GM21619 (cell line): ENCODE measurements at regions not wholly inside any gene's neighbourhood (a gene's known extent, or its start where the extent isn't known, plus 50 kb on each side); places are given as distances from the start of the nearest gene placed in this dataset.

ENCODE experiments used
- ATAC-seq: cut with Tn5 transposase; IDR thresholded peaks from one replicate; pipeline ENCODE4 v1.9.1; 2021; ENCODE audit not compliant: unreplicated experiment

GRCh38 chr14:39841088-39841487 is 408.9 kb upstream of the FBXO33 start:
- ATAC-seq: peak; percentile 60

DNA sequence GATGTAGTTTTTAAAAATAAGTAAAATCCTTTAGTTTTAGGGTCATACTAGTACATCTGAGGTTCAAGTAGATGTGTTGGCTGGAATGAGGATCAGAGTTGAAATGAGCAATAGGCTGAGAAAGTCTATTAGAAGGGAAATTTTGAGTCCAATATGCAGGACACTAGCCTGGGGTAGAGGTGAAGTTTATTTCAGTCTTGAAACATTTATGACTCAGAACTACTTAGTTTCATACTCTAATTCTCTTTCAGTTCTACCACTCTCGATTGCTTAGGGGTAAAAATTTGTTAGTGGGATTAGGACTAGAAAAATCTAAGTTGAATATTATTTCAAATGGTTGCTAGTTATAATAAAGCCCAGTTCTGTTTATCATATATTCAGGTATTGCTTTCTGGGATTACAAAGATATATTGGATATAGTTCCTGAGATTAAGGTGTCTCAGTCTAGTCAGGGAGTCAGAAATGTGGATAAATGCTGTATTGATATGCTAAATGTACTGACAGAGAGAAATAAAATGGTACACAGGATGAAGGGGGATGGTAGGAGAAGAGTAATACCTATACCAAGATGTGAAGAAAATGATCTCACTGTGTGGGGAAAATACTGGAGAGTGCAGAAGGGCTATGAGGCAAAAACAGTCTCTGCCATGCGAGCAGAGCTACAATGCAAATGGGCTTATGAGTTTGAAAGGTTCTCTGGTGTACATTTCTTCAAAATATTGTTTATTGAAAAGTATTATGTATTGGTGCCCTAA is 395.8 kb upstream of the FBXO33 start:
- peak; percentile 99 for ATAC-seq

- no peak for ATAC-seq
These were observed 380.5 kb upstream of the FBXO33 start for GRCh38 chr14:39812532-39813320.

- ATAC-seq: no peak
These were observed 375.0 kb upstream of the FBXO33 start for GRCh38 chr14:39807271-39807670.

DNA sequence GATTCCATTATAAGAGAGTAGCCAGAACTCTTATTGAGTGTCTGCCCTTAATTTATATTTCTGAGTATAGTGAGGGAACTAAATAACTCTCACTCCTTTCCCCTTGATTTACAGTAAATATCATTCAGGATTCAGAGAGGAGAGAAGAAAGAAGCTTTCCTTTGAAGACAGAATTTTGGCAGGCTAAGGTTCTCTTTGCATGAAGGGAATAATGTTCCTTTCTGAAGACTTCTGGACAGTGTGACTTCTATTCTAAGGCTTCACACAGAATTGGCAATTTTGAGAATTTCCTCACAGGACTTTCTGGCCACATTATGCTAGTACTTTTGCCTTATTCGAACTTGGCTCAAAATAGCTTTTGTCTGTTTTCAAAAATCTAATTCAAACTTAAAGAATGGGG is 352.2 kb upstream of the FBXO33 start:
- ATAC-seq: no peak

- no peak for ATAC-seq
These were observed 349.2 kb upstream of the FBXO33 start for GRCh38 chr14:39781466-39781865.

DNA sequence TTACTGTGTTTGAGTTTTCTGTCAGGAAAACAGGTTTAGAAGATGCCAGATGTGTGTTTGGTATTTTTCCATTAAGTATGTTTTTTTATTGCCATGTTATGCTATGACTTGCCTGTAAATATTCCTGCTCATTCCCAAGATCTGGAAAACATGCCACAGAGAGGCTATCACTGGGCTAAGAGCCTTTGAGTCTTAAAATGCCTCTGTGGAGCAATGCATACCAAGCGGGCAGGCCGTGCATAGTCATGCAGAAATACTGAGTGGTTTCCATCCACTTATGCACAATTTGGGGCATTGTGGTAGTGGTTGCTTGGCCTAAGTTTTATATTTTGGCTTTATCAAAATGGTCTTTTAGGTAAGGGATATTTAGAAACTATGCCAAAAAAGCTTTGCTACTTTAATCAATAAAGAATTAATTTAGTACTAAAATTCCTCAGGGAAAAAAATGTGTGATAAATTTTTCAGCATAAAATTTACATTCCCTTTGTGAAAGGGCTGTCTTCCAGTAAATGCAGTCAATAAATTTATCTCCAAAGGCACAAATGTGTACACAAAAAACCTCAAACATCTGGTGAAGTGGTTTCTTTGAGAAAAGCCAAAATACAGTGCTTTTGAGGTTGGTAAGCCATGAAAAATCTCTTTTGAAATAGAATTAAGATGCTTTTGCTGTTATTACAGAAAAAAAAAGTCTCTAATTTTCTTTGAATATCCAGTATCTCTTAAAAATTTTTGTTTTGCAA is 341.3 kb upstream of the FBXO33 start:
- ATAC-seq: no peak

DNA sequence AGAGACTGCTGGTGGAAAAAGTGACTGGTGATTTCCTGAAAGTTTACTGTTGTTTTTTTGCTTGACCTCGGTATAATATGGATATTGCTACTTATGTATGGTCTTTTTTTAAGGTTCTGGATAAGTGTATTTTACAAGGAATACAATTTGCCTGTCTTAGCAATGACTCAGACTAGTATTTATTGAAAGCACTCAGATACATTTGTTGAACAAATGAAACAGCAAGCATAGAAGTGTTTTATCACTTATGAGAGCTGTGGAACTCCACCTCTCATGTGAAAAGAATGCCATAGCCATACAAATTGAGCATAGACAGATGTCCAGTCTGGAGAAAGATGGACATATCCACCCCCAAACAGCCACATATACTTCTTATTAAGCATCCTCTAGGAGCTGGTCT is 340.4 kb upstream of the FBXO33 start:
- no peak for ATAC-seq

- ATAC-seq: no peak
These were observed 336.4 kb upstream of the FBXO33 start for GRCh38 chr14:39768589-39768988.

GRCh38 chr14:39766397-39767000 is 334.3 kb upstream of the FBXO33 start:
- ATAC-seq: no peak

DNA sequence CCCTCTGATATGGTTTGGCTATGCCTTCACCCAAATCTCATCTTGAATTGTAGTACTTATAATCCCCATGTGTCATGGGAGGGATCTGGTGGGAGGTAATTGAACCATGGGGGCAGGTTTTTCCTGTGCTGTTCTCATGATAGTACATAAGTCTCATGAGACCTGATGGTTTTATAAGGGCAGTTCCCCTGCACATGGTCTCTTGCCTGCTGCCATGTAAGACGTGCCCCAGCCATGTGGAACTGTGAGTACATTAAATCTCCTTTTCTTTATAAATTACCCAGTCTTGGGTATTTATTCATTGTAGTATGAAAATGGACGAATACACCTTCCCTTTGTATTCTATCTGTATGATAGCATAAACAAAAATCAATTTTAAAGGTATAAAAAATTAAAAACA is 333.4 kb upstream of the FBXO33 start:
- no peak for ATAC-seq

DNA sequence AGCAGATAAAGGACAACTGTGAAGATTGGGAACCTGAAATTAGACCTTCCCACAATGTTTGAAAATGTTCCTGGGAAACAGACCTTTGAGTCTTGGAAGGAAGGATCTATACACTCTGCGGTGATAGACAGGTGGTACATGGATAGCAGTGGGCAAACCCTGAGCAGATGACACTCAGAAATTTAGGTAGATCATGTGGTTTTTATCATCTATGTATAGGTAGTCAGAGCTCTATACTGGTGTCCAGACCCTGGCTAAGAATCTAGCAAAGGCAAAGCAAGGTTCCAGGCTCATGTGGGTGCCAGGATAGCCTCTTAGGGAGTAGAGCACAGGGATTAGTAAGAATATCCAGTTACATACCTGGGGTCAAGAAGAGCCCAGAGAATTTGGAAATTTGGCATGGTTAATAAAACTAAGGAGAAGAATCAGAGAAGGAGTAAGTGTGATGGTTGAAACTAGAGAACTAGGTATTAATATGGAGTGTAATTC is 331.2 kb upstream of the FBXO33 start:
- ATAC-seq: peak; percentile 20

DNA sequence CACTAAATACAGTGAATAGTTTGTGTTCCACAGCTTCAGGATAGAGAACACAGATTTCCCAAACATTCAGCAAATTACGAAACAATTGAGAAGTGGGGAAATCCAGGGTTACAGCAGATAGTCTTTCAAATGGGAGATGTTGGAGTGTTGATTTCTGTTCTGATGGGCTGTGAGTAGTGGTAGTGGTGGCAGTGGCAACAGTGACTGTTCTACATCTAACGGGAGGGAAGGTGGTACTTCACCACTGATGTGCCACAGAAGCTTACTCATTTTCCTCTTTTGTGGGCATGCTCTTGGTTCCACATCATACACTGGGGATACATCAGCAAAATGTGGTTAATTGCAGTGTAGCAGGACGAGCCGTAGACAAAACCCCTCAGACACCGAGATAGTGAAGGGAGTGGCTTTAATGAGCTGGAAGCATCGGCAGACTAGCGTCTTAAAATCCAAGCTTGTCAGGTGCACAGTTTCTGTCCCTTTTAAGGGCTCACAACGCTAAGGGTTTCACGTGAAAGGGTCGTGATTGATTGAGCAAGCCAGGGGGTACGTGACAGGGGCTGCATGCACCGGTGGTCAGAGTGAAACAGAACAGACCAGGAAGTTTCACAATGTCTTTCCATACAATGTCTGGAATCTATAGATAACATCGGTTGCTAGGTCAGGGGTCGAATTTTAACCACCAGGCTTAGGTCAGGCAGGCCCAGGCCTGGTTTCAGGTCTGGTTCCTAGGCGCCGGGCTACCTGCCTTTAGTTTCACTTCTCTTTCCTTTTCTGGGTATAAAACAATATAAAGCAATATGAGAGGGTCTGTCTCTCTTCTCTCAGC is 330.6 kb upstream of the FBXO33 start:
- ATAC-seq: peak; percentile 63

- ATAC-seq: peak; percentile 83
These were observed 323.1 kb upstream of the FBXO33 start for GRCh38 chr14:39755269-39755878.

GRCh38 chr14:39740454-39740853 is 308.2 kb upstream of the FBXO33 start:
- no peak for ATAC-seq

GRCh38 chr14:39739796-39740195 is 307.6 kb upstream of the FBXO33 start:
- ATAC-seq: no peak

DNA sequence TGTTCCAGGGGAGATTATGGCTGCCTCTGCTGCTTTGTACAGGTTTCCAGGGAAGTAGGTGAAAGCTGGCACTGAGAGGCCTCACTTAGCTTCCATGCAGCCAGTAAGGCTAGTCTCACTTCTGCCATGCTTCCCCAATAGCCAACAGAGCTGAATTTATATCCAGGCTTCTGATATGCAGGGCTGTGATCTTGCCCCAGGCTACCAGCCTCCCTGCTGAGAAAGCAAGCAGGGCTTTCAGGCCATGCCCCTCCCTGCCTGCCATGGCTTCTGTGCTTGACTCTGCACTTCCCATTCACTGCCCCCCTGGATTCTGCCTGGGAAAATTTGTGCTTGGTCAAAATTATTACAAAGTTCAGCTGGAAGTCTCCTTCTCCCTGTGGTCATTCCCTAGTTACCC is 302.1 kb upstream of the FBXO33 start:
- ATAC-seq: no peak

GRCh38 chr14:39733741-39734140 is 301.5 kb upstream of the FBXO33 start:
- ATAC-seq: peak; percentile 58

DNA sequence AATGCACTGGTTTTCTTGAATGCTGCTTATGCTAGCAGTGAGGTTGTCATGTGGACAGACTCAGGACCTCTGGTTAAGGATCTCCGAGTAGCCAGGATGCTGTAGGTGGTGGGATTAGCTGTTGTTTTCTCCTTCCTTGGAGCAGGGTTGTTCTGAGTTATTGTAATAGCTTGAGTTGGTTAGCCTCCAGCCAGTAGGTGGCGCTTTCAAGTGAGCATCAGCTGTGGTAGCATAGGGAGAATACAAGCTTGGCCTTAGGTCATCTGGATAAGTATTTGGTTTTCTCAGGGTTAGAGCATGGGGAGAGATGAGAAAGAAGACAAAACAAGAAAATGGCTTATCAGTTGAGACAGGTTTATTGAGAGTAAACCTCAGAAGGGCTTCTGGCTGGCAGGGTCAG is 299.7 kb upstream of the FBXO33 start:
- no peak for ATAC-seq

GRCh38 chr14:39726563-39726962 is 294.3 kb upstream of the FBXO33 start:
- ATAC-seq: no peak
